Heart left ventricle (tissue), 16 donors: ENCODE measurements at regions not wholly inside any gene's neighbourhood (a gene's known extent, or its start where the extent isn't known, plus 50 kb on each side); places are given as distances from the start of the nearest gene placed in this dataset.

Source experiments
- ATAC-seq, 4 donors: fragments of 200-7000 bp; cut with Tn5 transposase; one replicate each; pipeline ENCODE4 v1.9.1; 2020 to 2022; ENCODE audit warnings: moderate library complexity in 4 of 4, mild to moderate bottlenecking in 3 of 4, moderate number of reproducible peaks in 1 of 4
- DNase-seq, 5 donors: peaks; one replicate each; pipeline ENCODE4 v3.0.0-alpha.2; 2020
- H3K27ac ChIP-seq, 12 donors: fragments of 200-600 bp; sonication (generic) in 4 of 12; one replicate each; pipeline versions ENCODE4 v1.5.0 to v1.8.0; 2016 to 2022; ENCODE audit warnings: mild to moderate bottlenecking in 2 of 12
- H3K27me3 ChIP-seq, 9 donors: fragments of 200-600 bp; sonication (generic) in 2 of 9; one replicate each; pipeline versions ENCODE4 v1.5.1 to v1.8.0; 2016 to 2022; ENCODE audit warnings: mild to moderate bottlenecking in 3 of 9
- H3K36me3 ChIP-seq, 9 donors: fragments of 200-600 bp; sonication (generic) in 2 of 9; one replicate each; pipeline versions ENCODE4 v1.5.0 to v1.8.0; 2018 to 2022; ENCODE audit warnings: mild to moderate bottlenecking in 2 of 9
- H3K4me1 ChIP-seq, 12 donors: fragments of 200-600 bp; sonication (generic) in 4 of 12; one replicate each; pipeline versions ENCODE4 v1.5.0 to v1.8.0; 2016 to 2022; ENCODE audit warnings: mild to moderate bottlenecking in 3 of 12
- H3K4me3 ChIP-seq, 12 donors: fragments of 200-600 bp; sonication (generic) in 4 of 12; one replicate each; pipeline versions ENCODE4 v1.5.0 to v1.8.0; 2017 to 2022; ENCODE audit warnings: mild to moderate bottlenecking in 9 of 12, moderate library complexity in 4 of 12
- H3K9me3 ChIP-seq, 12 donors: fragments of 200-600 bp; sonication (generic) in 4 of 12; one replicate each; pipeline versions ENCODE4 v1.5.0 to v1.8.0; 2016 to 2022; ENCODE audit warnings: mild to moderate bottlenecking in 1 of 12
- POLR2A ChIP-seq, 2 donors: fragments of 450-650 bp; IDR thresholded peaks; one replicate each; pipeline ENCODE4 v1.6.1; 2017; ENCODE audit warnings: antibody characterized with exemption in 2 of 2, mild to moderate bottlenecking in 2 of 2, moderate library complexity in 2 of 2
- WGBS, 4 donors: extraction: QIAGEN DNeasy Blood & Tissue Kit in 2 of 4; methylation state at CpG; one replicate each; pipeline versions ENCODE4 v1.1.5 to v1.1.7; 2013 to 2018; 5-methylcytosine and 5-hydroxymethylcytosine counted together
- intact Hi-C, 10 donors: fragments of 100-400 bp; cut with DNase I; formaldehyde crosslinking; loops; one replicate each; pipeline versions ENCODE4 v1.11.1 to v1.14.2; 2022
- TF ChIP-seq, protein P1 (sequence below), 12 donors: fragments of 200-600 bp; sonication (generic) in 4 of 12; IDR thresholded peaks; one replicate each; pipeline versions ENCODE4 v1.5.0 to v1.8.0; 2018 to 2022; ENCODE audit warnings: antibody characterized with exemption in 12 of 12, mild to moderate bottlenecking in 5 of 12
- donor health status: ischemic (EF 13 %, LVEDD 7.1; RV severe dilation, severe dysfunction).
- donor health status: healthy with polysubstance abuse.
- donor health status: DM: no; HTN: yes; CAD: no.
- donor health status: DM: no; HTN: no; CAD: no.
- donor health status: ischemic (EF 25% LVEDD 6.9; RV normal size, moderate dysfunction).
- donor health status: ischemic (EF 25% LVEDD 5.7; RV mildly dilated, moderate dysfunction).
- donor health status: healthy.
- donor health status: DM: yes; HTN: yes; CAD: no.
- donor health status: ischemic (EF 35%, LVEDD 5.7; RV mildly dilated, moderate dysfunction).
- donor health status: nonischemic (EF 11% LVEDD 7.7; RV severe dilation, severe dysfunction).
- donor health status: DM: yes; HTN: yes; CAD: no.
- donor health status: PGD.
- donor health status: ischemic (EF 29% LVEDD 5.4; RV normal size, mild dysfunction).
- donor health status: nonischemic (EF 23%, LVEDD 6.1; RV moderate dilation, normal function).

DNA sequence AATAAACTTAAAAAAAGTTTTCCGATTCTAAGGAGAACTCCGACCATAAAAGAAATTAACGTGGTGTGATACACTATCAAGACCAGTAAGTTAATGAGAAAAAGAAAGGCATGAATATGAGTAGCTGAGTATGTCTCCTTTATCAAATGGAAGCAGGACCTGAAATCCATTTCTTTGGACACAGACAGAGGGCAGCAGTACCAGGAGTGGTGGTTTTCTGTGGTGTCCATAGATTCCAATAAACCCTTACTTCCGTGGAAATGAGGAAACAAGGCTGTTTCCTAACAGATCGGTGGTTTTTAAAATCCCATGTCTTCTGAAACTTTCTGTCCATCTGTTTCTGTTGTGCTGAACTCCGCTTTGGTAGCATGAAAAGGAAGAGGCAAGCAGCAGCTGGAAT, 128.5 kb upstream of the TSPAN5 start:
- Histone ChIP-seq H3K4me3 (no peak overlapping the region), H3K27ac (no peak overlapping the region), H3K4me1 (no peaks in the 10 kb centered on the region), H3K36me3 (no peaks in the 10 kb centered on the region), H3K27me3 (no peaks in the 10 kb centered on the region), H3K9me3 (no peaks in the 10 kb centered on the region)
- ATAC-seq (no peak), DNase-seq (no peak)
- intact Hi-C loops, result no loop called here
- WGBS, 4 donors, result 60 to 82% (median 68%) methylated on average over 6 of the region's 6 CpGs
- TF ChIP-seq, protein P1, sequence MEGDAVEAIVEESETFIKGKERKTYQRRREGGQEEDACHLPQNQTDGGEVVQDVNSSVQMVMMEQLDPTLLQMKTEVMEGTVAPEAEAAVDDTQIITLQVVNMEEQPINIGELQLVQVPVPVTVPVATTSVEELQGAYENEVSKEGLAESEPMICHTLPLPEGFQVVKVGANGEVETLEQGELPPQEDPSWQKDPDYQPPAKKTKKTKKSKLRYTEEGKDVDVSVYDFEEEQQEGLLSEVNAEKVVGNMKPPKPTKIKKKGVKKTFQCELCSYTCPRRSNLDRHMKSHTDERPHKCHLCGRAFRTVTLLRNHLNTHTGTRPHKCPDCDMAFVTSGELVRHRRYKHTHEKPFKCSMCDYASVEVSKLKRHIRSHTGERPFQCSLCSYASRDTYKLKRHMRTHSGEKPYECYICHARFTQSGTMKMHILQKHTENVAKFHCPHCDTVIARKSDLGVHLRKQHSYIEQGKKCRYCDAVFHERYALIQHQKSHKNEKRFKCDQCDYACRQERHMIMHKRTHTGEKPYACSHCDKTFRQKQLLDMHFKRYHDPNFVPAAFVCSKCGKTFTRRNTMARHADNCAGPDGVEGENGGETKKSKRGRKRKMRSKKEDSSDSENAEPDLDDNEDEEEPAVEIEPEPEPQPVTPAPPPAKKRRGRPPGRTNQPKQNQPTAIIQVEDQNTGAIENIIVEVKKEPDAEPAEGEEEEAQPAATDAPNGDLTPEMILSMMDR (IDR thresholded peaks at IDR 0.05), result peak in 3 of 12 donors; percentile 17 to 25 (median 18)
- TF ChIP-seq POLR2A (IDR thresholded peaks at IDR 0.05), result no peak

DNA sequence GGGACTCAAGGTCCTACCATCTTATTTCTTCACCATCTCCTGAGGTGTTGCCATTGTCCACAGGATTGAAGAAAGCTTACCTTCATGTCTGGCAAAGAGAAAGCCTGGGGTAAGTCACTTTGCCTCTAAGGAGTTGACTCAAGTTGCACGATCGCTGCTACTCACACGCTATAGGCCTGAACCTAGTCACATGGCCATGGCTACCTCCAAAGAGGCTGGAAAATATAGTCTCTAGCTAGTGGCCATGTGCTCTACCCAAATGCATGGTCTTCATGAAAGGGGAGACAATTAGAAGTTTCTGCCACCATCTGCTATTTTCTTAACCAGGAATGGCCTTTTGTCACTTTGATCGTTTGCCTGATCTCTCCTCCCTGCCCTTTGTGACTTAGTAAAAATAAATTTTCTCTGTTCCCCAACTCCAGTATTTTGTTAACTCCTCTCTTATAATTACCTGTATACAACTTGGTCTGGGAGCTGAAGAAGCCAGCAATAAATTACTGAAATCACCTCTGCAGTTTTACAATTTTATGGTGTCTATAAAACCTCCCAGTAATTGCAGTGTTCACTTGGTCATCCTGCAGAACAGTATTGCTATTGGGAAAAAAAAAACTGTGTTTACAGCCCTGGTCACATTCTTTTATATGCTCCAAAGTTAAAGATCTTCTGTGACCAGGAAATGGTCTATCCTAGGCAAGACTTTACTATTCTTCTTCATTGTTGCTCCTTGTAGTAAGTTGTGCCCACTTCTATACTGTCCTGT, 126.7 kb upstream of the TSPAN5 start:
- DNase-seq (no peak), ATAC-seq (no peak)
- TF ChIP-seq, protein P1 (IDR thresholded peaks at IDR 0.05), result no peak
- TF ChIP-seq POLR2A (IDR thresholded peaks at IDR 0.05), result no peak
- no peaks in the 10 kb centered on the region for H3K4me1 ChIP-seq
- H3K36me3 ChIP-seq, result no peaks in the 10 kb centered on the region
- H3K27ac ChIP-seq, result no peak overlapping the region
- no peaks in the 10 kb centered on the region for H3K27me3 ChIP-seq
- intact Hi-C loops, result no loop called here
- WGBS, 4 donors, result 95 to 98% (median 96%) methylated on average over 4 of the region's 4 CpGs
- no peak overlapping the region for H3K4me3 ChIP-seq
- H3K9me3 ChIP-seq, result no peaks in the 10 kb centered on the region

DNA sequence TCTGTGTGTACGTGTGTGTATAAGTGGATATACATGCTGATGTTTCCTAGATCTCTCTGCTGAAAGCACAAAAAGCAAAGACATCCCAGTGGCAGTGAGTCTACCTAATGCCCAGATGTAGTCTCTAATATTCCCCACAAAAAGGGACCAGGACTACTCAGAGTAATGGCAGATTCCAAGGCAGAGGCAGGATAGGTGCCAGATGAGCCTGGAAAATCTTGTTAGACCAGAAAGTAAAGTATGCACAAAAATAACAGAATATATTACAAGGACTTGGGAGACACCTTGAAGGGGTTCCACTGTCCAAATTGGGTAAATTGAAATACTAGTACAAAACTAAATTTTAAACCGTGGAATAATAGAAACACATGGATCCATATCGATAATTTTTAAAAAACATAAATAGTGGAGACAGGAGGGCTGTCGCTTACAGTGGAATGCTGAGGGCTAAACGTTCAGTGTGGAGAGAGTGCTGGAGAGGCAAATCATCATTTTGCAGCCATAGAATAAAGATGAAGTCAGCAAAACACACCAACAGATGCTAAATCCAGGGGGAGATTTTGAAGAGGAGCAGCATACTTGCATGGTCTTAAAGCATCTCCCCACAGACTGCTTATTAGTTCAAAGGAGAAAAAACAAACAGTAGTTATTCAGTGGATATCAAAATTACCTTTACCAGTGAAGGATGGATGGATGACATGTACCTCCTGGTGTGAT, 123.4 kb upstream of the TSPAN5 start:
- Histone ChIP-seq H3K9me3 (no peaks in the 10 kb centered on the region), H3K4me1 (no peaks in the 10 kb centered on the region), H3K36me3 (no peaks in the 10 kb centered on the region), H3K4me3 (no peak overlapping the region), H3K27me3 (no peaks in the 10 kb centered on the region), H3K27ac (no peak overlapping the region)
- intact Hi-C loops, result no loop called here
- ATAC-seq (no peak), DNase-seq (no peak)
- TF ChIP-seq, protein P1 (IDR thresholded peaks at IDR 0.05), result no peak
- TF ChIP-seq POLR2A (IDR thresholded peaks at IDR 0.05), result no peak
- 65 to 84% (median 73%) methylated on average over 5 of the region's 5 CpGs for WGBS, 4 donors

DNA sequence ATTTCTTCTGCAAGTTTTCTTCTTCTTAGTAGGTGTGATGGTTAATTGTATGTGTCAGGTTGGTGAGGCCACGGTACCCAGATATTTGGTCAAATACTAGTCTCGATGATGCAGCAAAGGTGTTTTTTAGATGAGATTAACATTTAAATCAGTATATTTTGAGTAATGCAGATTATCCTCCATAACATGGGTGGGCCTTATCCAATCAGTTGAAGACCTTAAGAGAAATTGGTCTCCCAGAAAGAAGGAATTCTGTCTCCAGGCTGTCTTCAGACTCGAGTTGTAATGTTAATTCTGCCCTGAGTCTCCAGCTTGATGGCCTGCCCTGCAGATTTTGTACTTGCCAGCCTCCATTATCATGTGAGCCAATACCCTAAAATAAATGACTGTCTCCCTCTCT, 122.5 kb upstream of the TSPAN5 start:
- TF ChIP-seq POLR2A (IDR thresholded peaks at IDR 0.05), result no peak
- TF ChIP-seq, protein P1 (IDR thresholded peaks at IDR 0.05), result no peak
- H3K9me3 ChIP-seq, result no peaks in the 10 kb centered on the region
- DNase-seq, result no peak
- H3K27ac ChIP-seq, result no peak overlapping the region
- intact Hi-C loops, result no loop called here
- no peaks in the 10 kb centered on the region for H3K36me3 ChIP-seq
- no peak for ATAC-seq
- no peak overlapping the region for H3K4me3 ChIP-seq
- WGBS, 4 donors, result 60 to 86% (median 71%) methylated on average over 3 of the region's 3 CpGs
- H3K27me3 ChIP-seq, result no peaks in the 10 kb centered on the region
- H3K4me1 ChIP-seq, result no peaks in the 10 kb centered on the region
